OCI-LY7 (cell line): ENCODE measurements at regions not wholly inside any gene's neighbourhood (a gene's known extent, or its start where the extent isn't known, plus 50 kb on each side); places are given as distances from the start of the nearest gene placed in this dataset.

Experiments used
- CTCF ChIP-seq: fragments of 200-600 bp; sonication (generic); conservative IDR thresholded peaks from 2 replicates; pipeline ENCODE4 v1.5.1; 2014; ENCODE audit warnings: mild to moderate bottlenecking, antibody characterized with exemption, low read length, moderate library complexity, mixed read lengths
- EZH2phosphoT487 ChIP-seq: fragments of 200-600 bp; sonication (generic); IDR thresholded peaks from 2 replicates; pipeline ENCODE4 v1.6.1; 2018; ENCODE audit warnings: low read depth, borderline replicate concordance, mild to moderate bottlenecking, mixed run types, antibody characterized with exemption, low read length, moderate library complexity, mixed read lengths

DNA sequence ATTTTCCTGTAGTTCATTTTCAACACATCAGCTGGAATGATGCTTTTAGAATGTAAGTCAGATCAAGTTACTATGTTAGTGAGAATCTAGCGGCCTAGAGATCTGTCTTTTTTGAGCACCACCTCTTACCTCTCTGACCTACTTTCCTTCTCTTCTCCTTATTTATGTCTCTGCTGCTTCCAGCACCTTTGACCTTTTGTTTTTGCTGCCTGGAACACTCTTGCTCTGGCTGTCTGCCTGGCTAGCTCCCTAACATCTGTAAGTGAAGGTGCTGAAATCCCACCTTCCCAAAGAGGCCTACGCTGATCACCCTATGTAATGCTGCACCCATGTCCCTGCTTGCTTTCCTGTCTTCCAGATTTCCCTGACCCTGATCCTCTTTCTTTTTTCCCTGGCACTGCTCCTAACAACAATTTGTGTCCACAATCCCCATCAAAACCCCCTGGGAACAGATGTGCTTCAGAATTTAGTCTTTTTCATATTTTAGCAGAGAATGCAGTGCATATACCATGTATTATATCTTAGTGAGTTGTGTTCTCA, 87.8 kb downstream of the RFPL4B start:
- no peak for TF ChIP-seq CTCF
- no peak for TF ChIP-seq EZH2phosphoT487
